ENCODE measurements at regions not wholly inside any gene's neighbourhood (a gene's known extent, or its start where the extent isn't known, plus 50 kb on each side); places are given as distances from the start of the nearest gene placed in this dataset.

GRCh38 chr5:165305596-165305995 is 1800.2 kb downstream of the MAT2B start:
- TF ChIP-seq CTCF (IDR thresholded peaks at IDR 0.05; ENCODE audit: extremely low read depth in 1 of 2, insufficient read depth in 1 of 2, low read depth in 1 of 2, low read length in 2 of 2) = no peak
- no peak for TF ChIP-seq MYC (IDR thresholded peaks at IDR 0.05; ENCODE audit: low read depth, low read length)
- no peak for TF ChIP-seq JUN (IDR thresholded peaks at IDR 0.05; ENCODE audit: borderline replicate concordance, insufficient read depth, insufficient read length, low read depth)
- TF ChIP-seq MAX (IDR thresholded peaks at IDR 0.05; ENCODE audit: insufficient read depth, insufficient read length) = no peak
- no peak for TF ChIP-seq FOS (IDR thresholded peaks at IDR 0.05; ENCODE audit: borderline replicate concordance, insufficient read depth, low read length)

Data from endothelial cell of umbilical vein (primary cell).